Retinal pigment epithelial cell (primary cell): ENCODE measurements at regions not wholly inside any gene's neighbourhood (a gene's known extent, or its start where the extent isn't known, plus 50 kb on each side); places are given as distances from the start of the nearest gene placed in this dataset.

Experiments used
- DNase-seq: peaks from one replicate; pipeline ENCODE4 v3.0.0-alpha.2; 2010; ENCODE audit warnings: low read depth
- H3K4me3 ChIP-seq: 2 replicates; pipeline ENCODE4 v1.5.1; 2011; ENCODE audit warnings: mild to moderate bottlenecking, low read length, control low read depth, moderate library complexity
- TF ChIP-seq, protein P1 (sequence below): conservative IDR thresholded peaks from 2 replicates; pipeline ENCODE4 v1.5.1; 2011; ENCODE audit warnings: low read depth, low read length, control low read depth, inconsistent platforms

DNA sequence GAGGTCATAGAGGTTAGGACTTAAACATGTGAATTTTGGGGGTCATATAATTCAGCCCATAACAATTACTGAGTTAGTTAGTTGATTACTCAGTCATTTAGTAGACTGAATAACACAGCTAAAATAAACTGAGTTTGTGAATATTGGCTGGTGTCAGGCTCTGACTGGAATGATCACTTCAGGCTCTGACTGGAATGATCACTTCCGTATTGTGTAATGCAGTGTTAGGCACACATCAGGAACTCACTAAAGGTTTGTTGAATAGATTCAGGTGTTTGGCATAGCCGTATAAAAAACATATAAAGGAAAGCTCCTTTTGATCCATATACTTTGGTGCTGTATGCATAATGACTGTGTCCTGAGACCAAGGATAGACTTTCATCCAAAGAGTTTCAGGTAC, 610.5 kb downstream of the INSC start:
- TF ChIP-seq, protein P1, sequence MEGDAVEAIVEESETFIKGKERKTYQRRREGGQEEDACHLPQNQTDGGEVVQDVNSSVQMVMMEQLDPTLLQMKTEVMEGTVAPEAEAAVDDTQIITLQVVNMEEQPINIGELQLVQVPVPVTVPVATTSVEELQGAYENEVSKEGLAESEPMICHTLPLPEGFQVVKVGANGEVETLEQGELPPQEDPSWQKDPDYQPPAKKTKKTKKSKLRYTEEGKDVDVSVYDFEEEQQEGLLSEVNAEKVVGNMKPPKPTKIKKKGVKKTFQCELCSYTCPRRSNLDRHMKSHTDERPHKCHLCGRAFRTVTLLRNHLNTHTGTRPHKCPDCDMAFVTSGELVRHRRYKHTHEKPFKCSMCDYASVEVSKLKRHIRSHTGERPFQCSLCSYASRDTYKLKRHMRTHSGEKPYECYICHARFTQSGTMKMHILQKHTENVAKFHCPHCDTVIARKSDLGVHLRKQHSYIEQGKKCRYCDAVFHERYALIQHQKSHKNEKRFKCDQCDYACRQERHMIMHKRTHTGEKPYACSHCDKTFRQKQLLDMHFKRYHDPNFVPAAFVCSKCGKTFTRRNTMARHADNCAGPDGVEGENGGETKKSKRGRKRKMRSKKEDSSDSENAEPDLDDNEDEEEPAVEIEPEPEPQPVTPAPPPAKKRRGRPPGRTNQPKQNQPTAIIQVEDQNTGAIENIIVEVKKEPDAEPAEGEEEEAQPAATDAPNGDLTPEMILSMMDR: no peak
- no peak overlapping the region for H3K4me3 ChIP-seq
- DNase-seq: no peak

GRCh38 chr11:15726221-15726746, 611.6 kb downstream of the INSC start:
- TF ChIP-seq, protein P1: no peak
- no peak for DNase-seq
- no peak overlapping the region for H3K4me3 ChIP-seq

DNA sequence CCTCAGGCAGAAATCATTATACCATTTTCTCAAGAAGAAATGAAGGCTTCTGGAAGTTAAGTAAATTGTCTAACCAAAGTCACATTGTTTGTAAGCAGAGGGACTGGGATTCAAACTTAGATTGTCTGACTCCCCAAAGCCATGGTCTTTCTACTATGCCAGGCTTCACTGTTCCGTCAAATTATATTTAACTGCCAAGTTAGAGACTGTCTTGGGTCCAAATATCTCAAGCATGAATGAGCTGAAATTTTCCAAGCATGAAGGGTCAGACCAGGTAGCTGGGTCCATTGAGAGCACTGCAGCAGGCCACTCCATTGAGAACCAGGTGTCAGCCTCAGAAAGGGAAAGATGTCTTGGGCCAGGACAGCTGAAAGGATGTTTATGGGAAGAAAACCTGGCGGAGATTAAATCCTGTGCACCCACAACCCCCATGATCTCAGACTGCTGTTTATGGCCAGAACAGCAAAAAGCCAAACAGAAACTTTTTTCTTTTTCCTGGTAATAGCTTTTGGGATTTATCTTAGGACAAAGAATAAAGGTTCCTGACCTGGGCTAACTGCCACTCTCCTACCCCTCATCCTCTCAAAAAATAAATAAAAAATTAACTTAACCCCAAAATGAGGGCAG, 612.3 kb downstream of the INSC start:
- DNase-seq: no peak
- TF ChIP-seq, protein P1: no peak
- no peak overlapping the region for H3K4me3 ChIP-seq

DNA sequence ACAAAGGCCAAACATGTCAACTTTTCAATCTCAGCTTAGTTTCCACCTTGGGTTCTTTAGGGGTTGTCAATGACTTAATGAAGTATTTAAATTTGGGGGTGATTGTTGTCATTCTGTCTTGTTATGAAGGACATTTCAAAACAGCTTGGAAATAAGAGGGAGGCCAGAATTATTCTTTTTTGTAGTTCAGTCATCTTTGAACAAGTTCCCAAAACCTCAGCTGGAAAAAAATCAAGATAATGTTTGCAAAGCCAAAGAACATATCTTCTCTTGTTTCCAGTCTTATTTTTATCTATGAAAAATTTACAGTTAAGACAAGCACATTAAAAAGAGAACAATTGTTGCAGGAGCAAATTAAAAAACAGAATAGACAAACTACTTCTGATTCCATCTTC, 612.8 kb downstream of the INSC start:
- DNase-seq: no peak
- no peak overlapping the region for H3K4me3 ChIP-seq
- TF ChIP-seq, protein P1: no peak

- no peak overlapping the region for H3K4me3 ChIP-seq
- TF ChIP-seq, protein P1: no peak
- DNase-seq: no peak
Observed at GRCh38 chr11:15728207-15728606, 613.5 kb downstream of the INSC start.

DNA sequence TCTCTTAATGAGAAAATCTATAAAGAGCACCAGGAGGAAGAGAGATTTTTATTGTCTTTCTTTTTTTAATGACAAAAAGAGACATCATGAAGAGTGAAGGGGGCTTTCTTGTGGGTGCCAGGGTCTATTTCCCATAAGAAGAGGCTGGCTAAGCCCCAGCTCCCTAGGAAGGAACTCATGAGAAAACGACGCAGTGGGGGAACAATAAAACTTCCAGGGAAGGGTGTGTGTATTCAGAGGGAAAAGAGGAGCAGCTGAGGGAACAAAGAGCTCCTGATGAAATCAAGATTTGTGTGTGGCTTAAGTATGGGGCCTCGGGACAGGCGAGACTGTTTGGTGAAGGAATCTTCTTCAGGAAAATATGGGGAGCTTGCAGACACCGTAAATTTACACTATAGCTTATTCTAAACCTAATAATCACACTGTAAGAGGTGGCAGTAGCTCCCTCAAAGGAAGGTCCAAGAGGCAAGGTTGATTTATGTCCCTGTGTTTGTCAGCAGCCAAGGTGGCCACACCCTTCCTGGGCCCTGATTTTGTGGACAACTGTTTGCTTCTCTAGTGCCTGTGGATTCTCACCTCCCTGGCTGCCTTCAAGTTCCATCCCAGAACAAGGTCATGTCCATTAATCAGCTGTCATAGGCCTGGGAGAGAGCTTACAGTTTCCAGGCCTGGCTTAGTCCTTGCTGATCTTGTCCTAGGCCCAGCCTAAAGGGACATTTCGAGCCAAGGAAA, 615.7 kb downstream of the INSC start:
- H3K4me3 ChIP-seq: no peak overlapping the region
- TF ChIP-seq, protein P1: no peak
- no peak for DNase-seq

DNA sequence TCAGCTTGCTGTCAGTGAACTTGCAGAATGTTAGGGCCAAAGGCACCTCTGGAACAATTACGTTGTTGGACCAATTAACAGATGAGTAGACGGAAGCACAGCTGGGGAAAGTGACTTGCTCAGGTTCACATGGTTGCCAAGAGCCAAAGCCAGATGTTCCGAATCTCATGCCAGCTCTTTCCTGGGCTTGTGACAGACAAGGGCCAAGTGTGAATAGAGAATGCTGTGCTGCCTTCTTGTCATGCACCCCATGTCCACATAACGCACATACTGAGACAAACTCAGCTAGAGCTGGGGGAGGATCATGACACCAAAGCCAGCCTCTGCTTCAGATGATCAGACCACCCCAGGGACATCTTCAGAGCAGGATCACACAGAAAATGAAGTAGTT, 616.3 kb downstream of the INSC start:
- TF ChIP-seq, protein P1: no peak

More for the DNA sequence above, 616.3 kb downstream of the INSC start:
- H3K4me3 ChIP-seq: no peak overlapping the region
- DNase-seq: no peak
